ENCODE measurements at regions not wholly inside any gene's neighbourhood (a gene's known extent, or its start where the extent isn't known, plus 50 kb on each side); places are given as distances from the start of the nearest gene placed in this dataset.
"Not testable (repeated sequence)": the region's sequence is repeated elsewhere in the genome, so short reads cannot be mapped to it uniquely, and the experiment has no call there.

- DNase-seq (ENCODE audit: low spot score) = no peak
These were observed 494.4 kb downstream of the CDH9 start for GRCh38 chr5:26543987-26544386.

- DNase-seq (ENCODE audit: low spot score) = no peak
These were observed 500.2 kb downstream of the CDH9 start for GRCh38 chr5:26538226-26538625.

- DNase-seq (ENCODE audit: low spot score) = no peak
These were observed 503.2 kb downstream of the CDH9 start for GRCh38 chr5:26535215-26535614.

- DNase-seq (ENCODE audit: low spot score) = no peak
These were observed 508.1 kb downstream of the CDH9 start for GRCh38 chr5:26530305-26530704.

GRCh38 chr5:26519245-26519644, 519.1 kb downstream of the CDH9 start:
- DNase-seq (ENCODE audit: low spot score) = no peak

GRCh38 chr5:26518065-26518464, 520.3 kb downstream of the CDH9 start:
- no peak for DNase-seq (ENCODE audit: low spot score)

- no peak for DNase-seq (ENCODE audit: low spot score)
These were observed 539.4 kb downstream of the CDH9 start for GRCh38 chr5:26498972-26499371.

GRCh38 chr5:26495437-26495836, 542.9 kb downstream of the CDH9 start:
- DNase-seq (ENCODE audit: low spot score) = no peak

- DNase-seq (ENCODE audit: low spot score) = no peak
These were observed 545.4 kb downstream of the CDH9 start for GRCh38 chr5:26492906-26493459.

- no peak for DNase-seq (ENCODE audit: low spot score)
These were observed 550.8 kb downstream of the CDH9 start for GRCh38 chr5:26487553-26487952.

- no peak for DNase-seq (ENCODE audit: low spot score)
These were observed 551.8 kb downstream of the CDH9 start for GRCh38 chr5:26486631-26487030.

GRCh38 chr5:26485146-26485860, 553.1 kb downstream of the CDH9 start:
- not testable (repeated sequence) for DNase-seq (ENCODE audit: low spot score)

GRCh38 chr5:26482810-26483375, 555.5 kb downstream of the CDH9 start:
- peak; percentile 67 for DNase-seq (ENCODE audit: low spot score)

- DNase-seq (ENCODE audit: low spot score) = no peak
These were observed 556.1 kb downstream of the CDH9 start for GRCh38 chr5:26482076-26482809.

GRCh38 chr5:26470439-26470838, 567.9 kb downstream of the CDH9 start:
- no peak for DNase-seq (ENCODE audit: low spot score)

- DNase-seq (ENCODE audit: low spot score) = no peak
These were observed 599.3 kb downstream of the CDH9 start for GRCh38 chr5:26439121-26439520.

- no peak for DNase-seq (ENCODE audit: low spot score)
These were observed 603.7 kb downstream of the CDH9 start for GRCh38 chr5:26434688-26435087.

GRCh38 chr5:26432386-26432785, 606.0 kb downstream of the CDH9 start:
- DNase-seq (ENCODE audit: low spot score) = no peak

GRCh38 chr5:26430323-26430722, 608.1 kb downstream of the CDH9 start:
- no peak for DNase-seq (ENCODE audit: low spot score)

GRCh38 chr5:26427281-26427680, 611.1 kb downstream of the CDH9 start:
- no peak for DNase-seq (ENCODE audit: low spot score)

- no peak for DNase-seq (ENCODE audit: low spot score)
These were observed 618.4 kb downstream of the CDH9 start for GRCh38 chr5:26419987-26420386.

- no peak for DNase-seq (ENCODE audit: low spot score)
These were observed 621.5 kb downstream of the CDH9 start for GRCh38 chr5:26416911-26417310.

Data from HT-29 (cell line).